SK-N-SH (cell line): ENCODE measurements at regions not wholly inside any gene's neighbourhood (a gene's known extent, or its start where the extent isn't known, plus 50 kb on each side); places are given as distances from the start of the nearest gene placed in this dataset.

Experiments
- CTCF ChIP-seq: fragments of 200-600 bp; sonication (generic); IDR thresholded peaks from 2 replicates; pipeline ENCODE4 v1.6.1; 2017; ENCODE audit warnings: antibody characterized with exemption, mild to moderate bottlenecking, moderate library complexity
- EP300 ChIP-seq, 2 experiments: IDR thresholded peaks; 2 replicates each; pipeline versions ENCODE4 v1.4.0 to v1.6.1; 2012; ENCODE audit warnings: borderline replicate concordance in 1 of 2, low read depth in 1 of 2, low read length in 1 of 2
- EZH2phosphoT487 ChIP-seq: fragments of 200-600 bp; sonication (generic); IDR thresholded peaks from 2 replicates; pipeline ENCODE4 v1.6.1; 2017; ENCODE audit warnings: low read depth, mixed run types, mild to moderate bottlenecking, antibody characterized with exemption, moderate library complexity, borderline replicate concordance
- FOXJ3 ChIP-seq: sonication (generic); formaldehyde crosslinking; IDR thresholded peaks from 2 replicates; pipeline ENCODE4 v1.5.1; 2020; ENCODE audit warnings: mild to moderate bottlenecking, missing genetic modification reagents
- FOXM1 ChIP-seq: IDR thresholded peaks from 2 replicates; pipeline ENCODE4 v1.4.0; 2012; ENCODE audit warnings: low read depth, mild to moderate bottlenecking
- GABPA ChIP-seq: IDR thresholded peaks from 2 replicates; pipeline ENCODE4 v1.4.0; 2012; ENCODE audit warnings: low read depth, mild to moderate bottlenecking
- JUND ChIP-seq: IDR thresholded peaks from 2 replicates; pipeline ENCODE4 v1.4.0; 2012
- MAX ChIP-seq: IDR thresholded peaks from 2 replicates; pipeline ENCODE4 v1.4.0; 2012; ENCODE audit warnings: low read depth
- NFIC ChIP-seq: IDR thresholded peaks from 2 replicates; pipeline ENCODE4 v1.4.0; 2012; ENCODE audit warnings: borderline replicate concordance
- RAD21 ChIP-seq: IDR thresholded peaks from 2 replicates; pipeline ENCODE4 v1.6.1; 2012; ENCODE audit warnings: mild to moderate bottlenecking, low read length
- RFX5 ChIP-seq: IDR thresholded peaks from 2 replicates; pipeline ENCODE4 v1.6.1; 2012; ENCODE audit warnings: mild to moderate bottlenecking, improper control_type of control experiment, low read length
- TF ChIP-seq, protein P1 (sequence below): IDR thresholded peaks from 2 replicates; pipeline ENCODE4; 2012
- TF ChIP-seq, protein P2 (sequence below): IDR thresholded peaks from 2 replicates; pipeline ENCODE4 v1.4.0; 2012; ENCODE audit warnings: low read depth, borderline replicate concordance

DNA sequence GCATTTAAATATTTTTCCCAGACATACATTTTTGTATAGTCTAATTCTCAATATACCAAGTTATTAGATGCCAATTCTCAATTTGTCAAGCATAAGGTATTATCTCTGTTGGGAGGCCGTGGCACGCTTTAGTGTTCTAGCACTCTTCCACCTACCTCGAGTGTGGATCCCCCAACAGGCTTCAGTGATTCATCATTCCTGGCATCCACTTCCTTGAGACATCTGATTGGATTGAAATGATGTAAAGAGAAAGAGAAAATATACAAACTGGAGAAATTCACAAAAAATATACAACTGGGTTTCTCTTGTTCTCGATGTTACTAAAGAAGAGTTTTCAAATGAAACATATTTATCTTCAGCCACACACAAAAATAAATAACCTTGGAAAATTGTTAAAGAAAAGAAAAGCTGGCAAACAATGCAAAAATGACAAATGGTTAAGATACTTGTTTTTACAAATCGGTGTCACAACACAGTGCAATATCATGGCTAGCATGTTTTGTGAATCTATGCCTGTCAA is 218.0 kb upstream of the CDIN1 start:
- TF ChIP-seq FOXJ3 (CRISPR knock-in tag) = no peak
- peak; percentile 59 for TF ChIP-seq JUND
- no peak for TF ChIP-seq CTCF
- TF ChIP-seq, protein P1, sequence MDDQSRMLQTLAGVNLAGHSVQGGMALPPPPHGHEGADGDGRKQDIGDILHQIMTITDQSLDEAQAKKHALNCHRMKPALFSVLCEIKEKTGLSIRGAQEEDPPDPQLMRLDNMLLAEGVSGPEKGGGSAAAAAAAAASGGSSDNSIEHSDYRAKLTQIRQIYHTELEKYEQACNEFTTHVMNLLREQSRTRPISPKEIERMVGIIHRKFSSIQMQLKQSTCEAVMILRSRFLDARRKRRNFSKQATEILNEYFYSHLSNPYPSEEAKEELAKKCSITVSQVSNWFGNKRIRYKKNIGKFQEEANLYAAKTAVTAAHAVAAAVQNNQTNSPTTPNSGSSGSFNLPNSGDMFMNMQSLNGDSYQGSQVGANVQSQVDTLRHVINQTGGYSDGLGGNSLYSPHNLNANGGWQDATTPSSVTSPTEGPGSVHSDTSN = peak; percentile 58
- TF ChIP-seq EZH2phosphoT487 = no peak
- 0 out of 2 replicates have a peak, but pooled peaks have one; percentile 27 for TF ChIP-seq NFIC
- TF ChIP-seq RAD21 = no peak
- TF ChIP-seq EP300 (IDR thresholded peaks at IDR 0.05; ENCODE audit: borderline replicate concordance in 1 of 2, low read depth in 1 of 2, low read length in 1 of 2) = no peak
- TF ChIP-seq FOXM1 = no peak
- TF ChIP-seq RFX5 = no peak
- no peak for TF ChIP-seq MAX
- TF ChIP-seq, protein P2, sequence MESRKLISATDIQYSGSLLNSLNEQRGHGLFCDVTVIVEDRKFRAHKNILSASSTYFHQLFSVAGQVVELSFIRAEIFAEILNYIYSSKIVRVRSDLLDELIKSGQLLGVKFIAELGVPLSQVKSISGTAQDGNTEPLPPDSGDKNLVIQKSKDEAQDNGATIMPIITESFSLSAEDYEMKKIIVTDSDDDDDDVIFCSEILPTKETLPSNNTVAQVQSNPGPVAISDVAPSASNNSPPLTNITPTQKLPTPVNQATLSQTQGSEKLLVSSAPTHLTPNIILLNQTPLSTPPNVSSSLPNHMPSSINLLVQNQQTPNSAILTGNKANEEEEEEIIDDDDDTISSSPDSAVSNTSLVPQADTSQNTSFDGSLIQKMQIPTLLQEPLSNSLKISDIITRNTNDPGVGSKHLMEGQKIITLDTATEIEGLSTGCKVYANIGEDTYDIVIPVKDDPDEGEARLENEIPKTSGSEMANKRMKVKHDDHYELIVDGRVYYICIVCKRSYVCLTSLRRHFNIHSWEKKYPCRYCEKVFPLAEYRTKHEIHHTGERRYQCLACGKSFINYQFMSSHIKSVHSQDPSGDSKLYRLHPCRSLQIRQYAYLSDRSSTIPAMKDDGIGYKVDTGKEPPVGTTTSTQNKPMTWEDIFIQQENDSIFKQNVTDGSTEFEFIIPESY = no peak
- no peak for TF ChIP-seq GABPA
